KBM-7 (cell line): ENCODE measurements at regions not wholly inside any gene's neighbourhood (a gene's known extent, or its start where the extent isn't known, plus 50 kb on each side); places are given as distances from the start of the nearest gene placed in this dataset.

Source experiments
- DNase-seq: peaks from one replicate; pipeline ENCODE4 v3.0.0-alpha.2; 2015
- in situ Hi-C: fragments of 300-500 bp; cut with MboI; formaldehyde crosslinking; loops from 2 replicates; pipeline ENCODE4 v1.14.3; 2020; ENCODE audit warnings: low sequenced_read_pairs, low pct_unique_long_range_greater_than_20kb, mixed read lengths

DNA sequence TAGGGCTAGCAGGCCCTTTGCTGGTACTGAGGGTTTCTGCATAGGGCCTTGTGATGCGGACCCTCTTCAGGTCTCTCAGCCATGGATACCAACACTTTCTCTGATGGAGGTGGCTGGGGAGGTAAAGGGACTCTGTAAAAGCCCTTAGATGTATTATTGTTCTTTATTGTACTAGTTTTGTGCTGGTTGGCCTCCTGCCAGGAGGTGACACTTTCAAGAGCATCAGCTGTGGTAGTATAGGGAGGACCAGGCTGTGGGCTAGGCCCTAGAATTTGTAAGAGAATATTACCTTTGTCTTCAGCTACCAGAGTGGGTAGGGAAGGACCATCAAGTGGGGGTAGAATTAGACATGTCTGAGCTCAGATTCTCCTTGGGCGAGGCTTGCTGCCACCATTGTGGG, 936.3 kb downstream of the CENPC start:
- DNase-seq = no peak

DNA sequence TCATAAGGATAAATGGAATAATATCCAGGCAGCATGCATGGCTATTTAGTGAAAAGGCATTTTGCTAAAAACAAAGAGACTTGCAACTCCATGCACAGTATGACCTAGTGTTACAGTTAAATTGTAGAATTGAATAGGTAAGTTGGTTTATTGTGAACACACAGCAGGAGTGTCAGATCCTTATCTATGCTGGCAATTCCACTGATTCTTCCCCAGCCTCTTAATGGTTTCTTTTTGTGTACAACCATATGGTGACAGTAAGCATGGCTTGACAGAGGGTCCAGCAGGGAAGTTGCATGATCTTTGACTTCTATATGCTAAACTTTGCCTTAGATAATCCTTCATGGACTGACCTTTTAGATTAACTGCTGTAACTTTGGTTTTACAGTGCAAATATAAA, 936.6 kb upstream of the EPHA5 start:
- no peak for DNase-seq
- in situ Hi-C loops = no loop called here

More for the DNA sequence above, 936.3 kb downstream of the CENPC start:
- in situ Hi-C loops = no loop called here

DNA sequence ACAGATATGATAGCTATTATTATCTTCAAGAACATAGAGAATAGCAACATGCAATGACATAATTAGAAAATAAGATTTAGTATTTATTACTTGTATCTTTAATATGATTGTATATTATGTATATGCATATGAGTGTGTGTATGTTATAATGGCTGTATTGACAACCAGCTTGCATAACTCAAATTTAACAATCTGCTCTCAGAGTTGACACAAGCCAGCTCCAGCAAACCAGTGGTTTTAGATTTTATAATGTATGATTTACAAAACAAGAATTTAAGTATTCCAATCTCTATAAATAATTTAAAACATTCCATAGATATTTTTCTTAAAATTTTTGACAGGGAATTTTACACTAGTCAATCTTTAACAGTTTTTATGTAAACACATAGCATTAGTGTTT, 935.9 kb upstream of the EPHA5 start:
- in situ Hi-C loops = no loop called here

DNA sequence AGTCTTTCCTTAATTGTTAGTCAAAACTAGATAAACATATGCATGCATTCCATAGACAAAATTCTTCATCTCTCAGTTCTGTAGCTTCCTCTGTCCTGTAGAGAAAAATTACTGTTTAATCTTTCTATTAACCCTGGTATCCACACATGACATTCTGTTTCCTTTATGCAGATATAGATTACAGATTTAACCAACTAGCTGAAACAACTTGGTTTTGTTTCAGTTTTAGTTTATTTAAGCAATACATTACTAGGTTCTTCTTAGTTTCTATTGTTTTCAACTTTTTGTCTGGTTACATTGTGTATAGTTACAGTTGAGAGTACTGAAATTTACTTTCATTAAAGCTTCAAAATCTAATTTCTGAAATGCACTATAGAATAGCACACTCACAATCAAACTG, 933.9 kb upstream of the EPHA5 start:
- DNase-seq = no peak
- in situ Hi-C loops = no loop called here

More for the DNA sequence above, 935.9 kb upstream of the EPHA5 start:
- DNase-seq = no peak

DNA sequence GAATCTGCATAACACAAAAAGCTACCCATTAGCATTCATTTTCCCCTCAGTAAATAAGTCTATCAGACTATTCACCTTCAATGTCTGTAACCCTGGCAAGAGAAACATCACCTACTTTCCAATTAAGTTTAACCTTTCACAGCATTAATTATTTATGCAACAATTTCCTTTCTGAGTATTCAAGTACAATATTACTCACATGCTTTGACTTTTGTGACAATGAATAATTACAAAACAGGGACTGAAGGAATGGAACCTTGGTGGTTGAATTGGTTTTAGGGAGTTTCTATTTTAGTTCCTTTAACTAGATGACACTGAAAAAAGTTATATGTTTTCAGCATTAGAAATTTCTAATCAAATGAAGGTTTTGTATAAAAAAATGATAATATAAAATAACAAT, 932.3 kb upstream of the EPHA5 start:
- no peak for DNase-seq
- in situ Hi-C loops = no loop called here

DNA sequence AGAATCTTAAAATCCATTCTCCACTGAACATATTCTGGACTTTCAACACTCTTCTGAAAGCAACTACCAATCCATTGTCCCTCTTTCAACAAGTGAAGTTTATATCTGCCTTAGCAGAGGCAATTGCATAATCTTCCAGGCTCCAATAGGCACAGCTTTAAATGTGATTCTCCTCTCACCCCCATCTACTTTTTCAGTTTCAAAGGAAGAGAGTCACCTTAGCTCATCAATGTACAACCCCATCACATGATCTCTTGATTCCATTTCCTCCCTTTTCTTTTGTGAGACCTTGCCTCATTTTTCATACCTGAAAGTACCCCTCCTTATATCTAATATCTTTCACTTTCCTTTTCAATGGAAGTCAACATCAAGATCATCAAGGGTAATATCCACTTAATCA, 921.7 kb upstream of the EPHA5 start:
- in situ Hi-C loops = no loop called here
- no peak for DNase-seq

DNA sequence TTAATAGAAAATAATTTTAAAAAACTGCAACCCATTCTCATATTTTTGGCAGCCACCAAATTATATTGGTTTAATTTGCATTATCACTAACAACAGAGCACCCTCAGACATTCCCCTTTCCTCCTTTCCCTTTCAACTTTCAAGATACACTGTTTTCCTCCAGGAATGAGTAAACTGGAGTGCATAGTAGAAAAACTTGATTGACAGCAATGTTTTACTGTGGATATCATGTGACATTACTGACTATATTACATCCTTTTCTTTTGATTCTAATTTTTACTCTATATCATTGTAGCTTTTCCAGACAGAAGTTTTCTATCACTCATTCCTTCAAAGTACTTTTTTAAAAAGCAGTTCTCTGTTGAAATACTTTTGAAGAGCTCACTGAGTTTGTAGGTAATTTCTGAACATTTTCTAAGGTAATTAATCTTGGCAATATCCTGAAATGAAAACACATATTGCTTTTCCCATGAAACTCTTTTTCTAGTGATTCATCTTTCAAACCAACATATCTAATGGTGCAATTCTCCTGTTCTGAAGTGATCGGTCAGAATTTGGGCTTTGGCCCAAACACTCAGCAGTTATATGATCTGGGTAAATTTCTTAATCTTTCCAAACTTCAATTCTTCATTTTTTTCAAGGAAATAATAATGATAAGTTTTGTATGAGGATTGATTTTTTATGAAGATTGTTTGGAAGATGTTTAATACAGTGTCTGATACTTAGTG, 920.4 kb upstream of the EPHA5 start:
- in situ Hi-C loops = no loop called here
- no peak for DNase-seq

DNA sequence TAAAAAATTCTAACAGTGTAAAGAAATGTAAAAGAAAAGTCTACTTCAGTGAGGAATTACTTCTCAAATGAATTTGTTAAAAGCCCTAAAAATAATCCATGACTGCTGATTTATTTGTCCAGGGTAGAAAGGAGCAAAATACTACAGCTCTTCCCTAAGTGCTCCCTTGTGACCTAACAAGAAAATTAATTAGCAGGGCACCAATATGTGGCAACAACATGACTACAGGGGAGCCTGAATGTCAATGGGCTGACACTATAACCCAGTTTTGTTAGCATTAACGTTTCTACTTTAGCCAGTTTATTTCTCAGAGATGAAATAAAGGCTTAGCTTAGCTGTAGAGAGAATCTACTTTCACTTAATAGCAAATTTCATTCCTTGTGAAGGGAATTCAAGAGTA, 918.9 kb upstream of the EPHA5 start:
- in situ Hi-C loops = no loop called here
- no peak for DNase-seq

DNA sequence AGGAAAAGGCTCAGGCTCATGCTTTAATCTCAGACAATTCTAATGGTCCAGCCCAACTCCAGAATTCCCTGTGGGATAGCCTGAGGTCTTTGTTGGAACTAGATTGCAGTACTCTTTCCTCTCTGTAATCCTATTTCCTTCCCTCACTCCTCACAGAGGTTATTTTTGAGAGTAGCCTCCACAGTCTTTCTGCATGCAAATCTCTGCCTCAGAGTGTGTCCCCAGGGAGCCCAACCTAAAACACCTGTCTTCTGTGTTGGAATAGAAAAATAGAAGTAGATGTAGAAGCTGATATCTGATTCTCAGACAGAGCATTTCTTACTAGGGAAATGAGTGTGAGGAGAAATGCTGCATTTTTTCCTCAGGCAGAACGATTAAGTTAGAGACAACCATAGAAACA, 915.5 kb upstream of the EPHA5 start:
- DNase-seq = no peak
- in situ Hi-C loops = no loop called here

DNA sequence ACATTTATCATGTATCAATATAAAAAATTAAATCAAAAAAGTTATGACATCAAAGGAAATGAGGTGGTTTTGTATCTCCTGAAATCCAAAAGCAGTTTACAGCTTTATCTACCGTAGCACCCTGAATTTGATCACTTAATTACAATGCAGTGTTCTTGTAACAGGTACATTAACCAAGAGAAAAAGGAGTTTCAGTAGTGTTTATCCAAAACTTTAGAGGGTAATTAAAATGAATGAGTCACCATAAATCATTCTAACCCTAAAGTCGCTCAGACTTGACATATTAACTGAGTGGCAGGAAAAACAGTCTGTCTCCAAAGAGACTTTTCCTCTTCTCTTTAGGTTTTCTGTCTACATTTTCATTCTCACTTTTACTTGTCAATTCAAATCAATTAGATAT, 907.6 kb upstream of the EPHA5 start:
- in situ Hi-C loops = no loop called here
- no peak for DNase-seq

DNA sequence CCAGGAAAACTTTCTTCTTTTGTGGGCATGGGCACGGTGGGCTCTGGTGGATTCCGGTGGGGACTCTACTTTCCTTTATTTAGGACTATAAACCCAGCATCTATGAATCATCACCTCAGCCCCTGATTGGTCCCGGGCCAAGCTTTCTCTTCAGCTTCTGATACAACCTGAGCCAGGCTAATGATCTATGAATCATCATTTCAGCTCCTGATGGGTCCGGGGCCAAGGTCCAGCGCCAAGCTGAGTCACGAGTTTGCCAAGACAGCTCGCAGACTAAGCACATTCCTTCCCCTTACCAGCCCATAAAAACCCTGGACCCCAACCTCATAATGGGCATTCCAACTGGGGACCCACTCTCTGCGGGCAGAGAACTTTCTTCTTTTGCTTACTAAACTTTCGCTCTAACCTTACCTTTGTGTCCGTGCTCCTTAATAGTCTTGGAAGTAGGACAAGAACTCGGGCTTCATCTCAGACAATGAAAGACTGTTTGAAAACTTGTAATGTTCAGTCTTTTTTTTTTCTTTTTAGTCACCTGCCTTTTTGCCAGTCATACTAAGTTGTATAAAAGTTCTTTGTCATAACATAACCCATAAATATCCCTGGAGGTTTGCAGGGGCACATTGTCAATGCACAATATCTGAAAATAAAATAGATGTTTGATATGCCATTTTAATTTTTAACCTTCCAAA, 904.9 kb upstream of the EPHA5 start:
- DNase-seq = no peak
- in situ Hi-C loops = no loop called here

DNA sequence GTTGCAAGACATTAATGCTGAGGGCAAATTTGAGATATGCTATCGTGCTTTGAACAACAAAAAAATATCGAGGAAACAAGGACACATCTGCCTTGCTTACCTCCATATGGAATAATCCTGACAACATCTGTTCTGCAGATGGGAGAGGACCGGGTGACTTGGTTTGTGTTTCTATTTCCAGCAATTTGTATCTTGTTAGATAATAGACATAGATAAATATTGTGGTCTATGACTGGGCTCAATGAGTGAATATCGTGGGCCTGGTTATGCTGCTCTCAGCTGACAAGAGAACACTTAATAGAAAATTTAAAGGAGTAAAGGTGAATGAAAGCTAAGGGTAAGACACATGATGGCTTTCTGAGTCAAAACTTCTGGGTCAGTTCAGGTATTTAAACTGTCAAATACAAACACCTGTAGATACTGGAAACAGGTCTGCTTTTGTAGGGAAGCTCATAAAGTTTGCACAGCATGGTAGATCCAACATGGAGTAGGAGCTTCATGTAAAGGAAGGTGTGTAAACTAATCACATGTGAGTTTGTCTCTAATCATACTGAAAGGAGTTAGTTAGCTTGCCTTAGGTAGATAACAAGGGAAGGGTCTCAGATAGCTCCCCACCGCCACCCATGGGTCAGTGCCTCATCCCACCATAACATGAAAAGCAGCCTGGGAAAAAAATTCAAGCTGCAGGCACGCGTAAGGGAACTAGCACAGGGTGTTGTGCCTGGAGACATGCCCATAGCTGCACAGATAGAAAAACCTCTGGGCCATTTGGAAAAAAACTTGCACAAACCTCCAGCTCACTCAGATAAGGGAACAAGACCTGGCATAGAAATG, 904.1 kb upstream of the EPHA5 start:
- in situ Hi-C loops = no loop called here
- no peak for DNase-seq

DNA sequence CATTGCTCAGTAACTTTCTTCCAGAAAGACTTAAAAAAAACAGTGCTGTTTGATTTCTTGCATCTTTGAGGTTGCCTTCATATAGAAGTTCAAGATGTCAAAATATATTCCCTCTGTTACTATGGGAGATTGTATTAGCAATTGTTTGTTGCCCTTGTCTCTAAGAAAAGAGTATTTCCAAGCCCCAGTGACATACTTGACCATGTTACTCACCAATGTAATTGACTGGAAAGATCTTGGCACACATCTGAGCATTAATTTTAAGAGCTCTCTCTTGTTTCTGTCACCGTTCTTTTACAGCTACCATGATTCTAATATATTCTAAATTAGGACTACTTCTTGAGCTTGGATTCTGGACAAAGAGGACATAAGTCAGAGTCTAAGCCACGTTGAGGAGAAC, 902.7 kb upstream of the EPHA5 start:
- DNase-seq = no peak
- in situ Hi-C loops = no loop called here

DNA sequence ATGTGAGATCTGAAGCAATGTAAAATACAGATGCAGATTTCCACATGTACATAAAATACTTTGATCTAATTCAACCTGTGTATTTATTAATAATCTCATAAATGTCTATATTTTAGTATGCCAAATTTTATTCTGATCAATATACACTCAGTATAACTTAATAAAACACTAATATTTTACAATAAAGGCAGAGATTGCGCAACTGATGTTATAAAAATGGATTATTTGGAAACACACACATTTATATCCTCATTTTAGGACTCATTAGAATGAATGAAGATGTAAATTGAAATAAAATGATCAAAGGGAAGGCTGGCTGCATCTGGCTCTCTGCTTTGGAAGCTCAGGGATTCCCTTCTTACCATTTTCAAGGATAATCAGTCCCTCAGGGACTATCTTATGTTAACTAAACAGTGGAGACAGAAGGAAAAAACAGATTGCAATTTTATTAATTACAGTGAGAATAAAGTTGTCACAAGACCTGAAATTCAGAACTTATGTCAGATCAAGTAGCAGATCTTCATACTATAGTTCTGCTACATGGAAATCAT, 900.9 kb upstream of the EPHA5 start:
- no peak for DNase-seq
- in situ Hi-C loops = no loop called here

DNA sequence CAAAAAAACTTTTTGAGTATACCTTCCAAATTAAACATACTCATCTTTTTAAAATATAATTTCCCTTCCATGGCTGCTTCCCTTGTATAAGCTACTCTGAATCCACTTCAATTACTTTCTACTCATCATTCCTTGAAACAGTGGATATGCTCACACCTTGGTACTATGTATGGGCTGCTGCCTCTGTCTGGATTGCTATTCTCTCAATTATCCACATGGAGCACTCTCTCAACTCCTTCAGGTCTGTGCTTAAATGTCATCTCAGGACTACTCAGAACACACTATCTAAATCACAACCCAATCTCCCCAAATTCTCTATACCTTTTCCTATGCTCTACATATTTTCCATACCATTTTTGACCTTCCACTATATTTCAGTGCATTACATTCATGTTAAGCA, 898.9 kb upstream of the EPHA5 start:
- no peak for DNase-seq
- in situ Hi-C loops = no loop called here

DNA sequence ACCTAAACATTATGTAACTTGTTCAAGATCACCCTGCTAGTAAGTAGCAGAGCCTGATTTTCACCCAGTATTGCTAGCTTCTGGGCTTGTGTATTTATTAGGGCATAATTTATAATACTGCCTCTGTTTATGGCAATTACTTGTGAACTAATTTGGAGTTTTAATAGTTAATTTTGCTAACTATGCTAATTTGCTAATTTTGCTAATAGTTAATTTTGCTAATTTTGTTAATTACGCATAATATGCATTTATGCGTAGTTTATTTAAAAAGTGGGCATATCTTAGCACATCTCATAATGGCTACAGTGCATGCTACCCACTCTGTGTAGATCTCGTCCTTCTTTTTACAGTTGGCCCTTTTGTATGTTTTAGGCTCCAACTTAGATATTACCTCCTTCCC, 898.1 kb upstream of the EPHA5 start:
- DNase-seq = no peak
- in situ Hi-C loops = no loop called here

DNA sequence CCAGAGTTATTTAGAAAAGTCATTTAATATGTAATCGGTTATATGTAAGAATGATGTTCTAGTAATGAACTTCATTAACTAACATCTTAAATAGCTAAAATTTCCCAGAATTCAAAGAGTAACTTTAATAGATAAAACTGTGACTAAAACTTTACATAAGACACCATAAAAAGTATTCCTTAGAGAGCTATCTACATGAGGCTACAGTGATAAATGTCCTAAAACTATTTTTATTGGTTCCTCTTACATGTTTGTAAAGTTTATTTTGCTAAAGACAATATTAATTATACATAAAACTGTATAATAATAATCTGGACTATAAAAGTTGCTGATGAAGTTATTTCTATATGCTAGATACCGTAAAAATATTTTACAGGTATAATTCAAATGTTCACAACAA, 897.7 kb upstream of the EPHA5 start:
- in situ Hi-C loops = no loop called here
- no peak for DNase-seq

DNA sequence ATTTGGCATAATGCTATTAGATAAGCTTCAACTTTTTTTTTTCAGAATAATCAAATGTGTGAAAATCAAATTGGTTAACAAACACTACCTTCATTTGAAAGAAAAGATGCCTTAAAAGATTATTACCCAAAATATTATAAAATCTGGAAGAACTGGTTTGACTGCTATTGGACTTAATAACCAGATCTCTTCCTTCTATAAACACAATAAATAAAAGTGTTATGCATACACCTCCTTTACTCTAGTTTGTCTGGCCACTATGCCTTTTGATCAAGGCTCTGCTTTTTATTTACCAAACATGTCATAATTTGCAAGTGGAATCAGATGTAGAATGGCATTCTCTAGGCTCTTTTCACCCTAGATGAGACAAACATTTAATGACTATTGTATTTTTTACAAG, 897.3 kb upstream of the EPHA5 start:
- in situ Hi-C loops = no loop called here
- no peak for DNase-seq

DNA sequence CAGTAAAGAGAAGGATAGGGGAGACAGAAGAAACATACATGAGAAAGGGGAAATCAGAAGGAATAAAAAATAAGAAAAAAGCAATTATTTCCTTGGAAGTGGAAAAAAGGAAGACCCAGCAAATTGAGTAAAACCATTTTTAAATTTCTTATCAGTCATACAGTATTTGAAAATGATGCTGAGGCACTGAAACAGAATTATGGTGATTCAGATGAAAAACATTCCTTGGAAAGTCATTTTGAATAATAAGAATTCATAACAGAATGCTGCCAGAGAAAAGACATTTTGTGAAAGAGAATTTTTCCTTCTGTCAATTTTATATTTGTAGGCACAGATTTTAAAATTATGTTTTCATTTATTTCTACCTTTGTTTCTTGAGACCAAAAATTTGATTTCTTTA, 895.5 kb upstream of the EPHA5 start:
- no peak for DNase-seq
- in situ Hi-C loops = no loop called here
